Stimulated activated CD4-positive, alpha-beta T cell treated with anti-CD3 and anti-CD28 coated beads, Interleukin-1b, Interleukin-23, amount 100 ng/mL, for 4 hours (primary cell): ENCODE measurements at regions not wholly inside any gene's neighbourhood (a gene's known extent, or its start where the extent isn't known, plus 50 kb on each side); places are given as distances from the start of the nearest gene placed in this dataset.

Experiments
- DNase-seq, 2 donors: peaks; one replicate each; pipeline ENCODE4 v3.0.0-alpha.2; 2020; ENCODE audit warnings: low read depth in 2 of 2

- DNase-seq = no peak
Observed at GRCh38 chr4:4637710-4638109, 95.9 kb upstream of the STX18 start.

GRCh38 chr4:4633431-4633830 lies 91.6 kb upstream of the STX18 start:
- no peak for DNase-seq

- no peak for DNase-seq
Observed at GRCh38 chr4:4631150-4631549, 89.3 kb upstream of the STX18 start.

GRCh38 chr4:4627906-4628305 lies 86.1 kb upstream of the STX18 start:
- DNase-seq = no peak

GRCh38 chr4:4627111-4627510 lies 85.3 kb upstream of the STX18 start:
- DNase-seq = no peak

GRCh38 chr4:4625488-4625887 lies 83.6 kb upstream of the STX18 start:
- no peak for DNase-seq

- no peak for DNase-seq
Observed at GRCh38 chr4:4624276-4624897, 82.5 kb upstream of the STX18 start.

GRCh38 chr4:4619821-4620220 lies 78.0 kb upstream of the STX18 start:
- no peak for DNase-seq

- no peak for DNase-seq
Observed at GRCh38 chr4:4618847-4619246, 77.0 kb upstream of the STX18 start.

- DNase-seq = no peak
Observed at GRCh38 chr4:4614925-4615678, 73.3 kb upstream of the STX18 start.

- DNase-seq = no peak
Observed at GRCh38 chr4:4613641-4614286, 71.9 kb upstream of the STX18 start.

- no peak for DNase-seq
Observed at GRCh38 chr4:4613126-4613465, 71.2 kb upstream of the STX18 start.

GRCh38 chr4:4610672-4611071 lies 68.8 kb upstream of the STX18 start:
- no peak for DNase-seq

GRCh38 chr4:4609622-4610334 lies 67.9 kb upstream of the STX18 start:
- no peak for DNase-seq

- DNase-seq = no peak
Observed at GRCh38 chr4:4608214-4608537, 66.3 kb upstream of the STX18 start.

GRCh38 chr4:4607336-4608213 lies 65.7 kb upstream of the STX18 start:
- no peak for DNase-seq

GRCh38 chr4:4606321-4606720 lies 64.5 kb upstream of the STX18 start:
- no peak for DNase-seq

GRCh38 chr4:4605849-4606248 lies 64.0 kb upstream of the STX18 start:
- no peak for DNase-seq

GRCh38 chr4:4603592-4603991 lies 61.7 kb upstream of the STX18 start:
- DNase-seq = no peak

GRCh38 chr4:4603067-4603466 lies 61.2 kb upstream of the STX18 start:
- no peak for DNase-seq

GRCh38 chr4:4602468-4602867 lies 60.6 kb upstream of the STX18 start:
- DNase-seq = no peak
